HL-60 (cell line): ENCODE measurements at regions not wholly inside any gene's neighbourhood (a gene's known extent, or its start where the extent isn't known, plus 50 kb on each side); places are given as distances from the start of the nearest gene placed in this dataset.

ENCODE experiments used
- CTCF ChIP-seq: IDR thresholded peaks from one replicate; pipeline ENCODE4 v1.5.1; 2011; ENCODE audit warnings: low read length, control low read depth, inconsistent platforms; ENCODE audit not compliant: insufficient read depth
- POLR2AphosphoS5 ChIP-seq: IDR thresholded peaks from 2 replicates; pipeline ENCODE4 v1.6.1; 2012; ENCODE audit warnings: low read depth
- REST ChIP-seq: IDR thresholded peaks from 2 replicates; pipeline ENCODE4 v1.6.1; 2012; ENCODE audit warnings: low read depth; ENCODE audit not compliant: insufficient replicate concordance

DNA sequence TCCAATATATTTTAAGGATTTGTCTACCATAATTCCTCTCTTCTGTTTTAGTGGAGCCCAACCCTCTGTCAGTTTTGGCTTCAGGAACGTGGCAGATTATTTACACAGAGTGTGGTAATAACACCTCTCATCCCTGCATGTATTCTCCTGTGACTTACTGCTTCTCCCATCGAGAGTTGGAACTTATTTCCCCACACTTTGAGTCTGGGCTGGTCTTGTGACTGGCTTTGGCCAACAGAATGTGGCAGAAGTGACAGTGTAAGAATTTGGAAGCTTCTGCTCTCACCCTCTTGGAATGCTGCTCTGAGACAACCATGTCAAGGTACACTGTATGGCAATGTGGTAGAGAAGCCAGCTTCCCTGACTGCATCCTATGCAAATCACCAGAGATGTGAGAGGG lies 407.7 kb downstream of the EPM2A start:
- no peak for TF ChIP-seq CTCF
- TF ChIP-seq POLR2AphosphoS5: no peak
- no peak for TF ChIP-seq REST
